HepG2 (cell line): ENCODE measurements at regions not wholly inside any gene's neighbourhood (a gene's known extent, or its start where the extent isn't known, plus 50 kb on each side); places are given as distances from the start of the nearest gene placed in this dataset.

Experiments used
- ATAC-seq: fragments of 200-7000 bp; cut with Tn5 transposase; 3 replicates; pipeline ENCODE4 v1.9.1; 2020; ENCODE audit warnings: mild to moderate bottlenecking, moderate library complexity
- BruUV-seq: library from RNA; stranded (reverse); fragments of 400-500 nt; replicated peaks from 2 replicates; lab custom pipeline; 2021; lab: Mats Ljungman, UMichigan
- CTCF ChIA-PET: fragments of 300-600 bp; formaldehyde crosslinking; extraction: SDS; loops from one replicate; lab custom pipeline; 2021; ENCODE audit warnings: low total read pairs, inconsistent platforms, low intra/inter-chr PET ratio; lab: Yijun Ruan, JAX
- POLR2A ChIA-PET: fragments of 350-600 bp; sonication (Branson Sonifier 250); formaldehyde crosslinking; loops from one replicate; lab custom pipeline; 2020; ENCODE audit warnings: antibody characterized with exemption, inconsistent platforms; lab: Yijun Ruan, JAX
- DNase-seq: peaks from one replicate; pipeline ENCODE4 v3.0.0-alpha.2; 2015; ENCODE audit warnings: low spot score
- FAIRE-seq: peaks from 3 replicates; lab custom pipeline; 2011; peaks lifted over from hg19 to GRCh38; lab: Jason Lieb, UNC
- H2AFZ ChIP-seq: one replicate; pipeline ENCODE4 v1.6.1; 2011; ENCODE audit warnings: low read length, inconsistent platforms
- H3K27ac ChIP-seq: fragments of 300-600 bp; 3 replicates; pipeline ENCODE4 v1.8.0; 2011; ENCODE audit warnings: mixed run types, mild to moderate bottlenecking, mixed read lengths, low read length, inconsistent platforms; ENCODE audit not compliant: insufficient read depth; ENCODE audit errors: extremely low read length
- H3K27me3 ChIP-seq, 2 experiments: fragments of 200-600 bp in 1 of 2; 2 replicates in 1 of 2; 3 replicates in 1 of 2; pipeline versions ENCODE4 v1.6.0 to v1.8.0; 2011; ENCODE audit warnings: low read length in 2 of 2, mild to moderate bottlenecking in 2 of 2, moderate library complexity in 2 of 2, inconsistent platforms in 1 of 2; ENCODE audit not compliant: insufficient read depth in 2 of 2, control insufficient read depth in 1 of 2
- H3K36me3 ChIP-seq, 2 experiments: fragments of 200-600 bp in 1 of 2; replicated peaks in 1 of 2; 2 replicates in 1 of 2; 3 replicates in 1 of 2; pipeline versions ENCODE4 v1.5.1 to v1.8.0; 2011; ENCODE audit warnings: low read length in 2 of 2, inconsistent platforms in 1 of 2; ENCODE audit not compliant: insufficient read depth in 2 of 2, control insufficient read depth in 1 of 2
- H3K4me1 ChIP-seq: 2 replicates; pipeline ENCODE4 v1.5.1; 2012; ENCODE audit warnings: low read length, inconsistent platforms; ENCODE audit not compliant: insufficient read depth
- H3K4me2 ChIP-seq: 2 replicates; pipeline ENCODE4 v1.6.0; 2011; ENCODE audit warnings: low read depth, low read length, inconsistent platforms
- H3K4me3 ChIP-seq, 3 experiments: fragments of 200-600 bp in 1 of 3; sonication (generic), shearing (Covaris generic) in 1 of 3; replicated peaks in 1 of 3; 2 replicates each; pipeline ENCODE4 v1.5.1; 2011 to 2016; ENCODE audit warnings: low read length in 3 of 3, inconsistent platforms in 2 of 3, low read depth in 2 of 3, mild to moderate bottlenecking in 2 of 3, control low read depth in 1 of 3, mixed read lengths in 1 of 3; ENCODE audit not compliant: insufficient read depth in 1 of 3
- H3K79me2 ChIP-seq: one replicate; pipeline ENCODE4 v1.6.1; 2011; ENCODE audit warnings: low read length, inconsistent platforms; ENCODE audit not compliant: insufficient read depth
- H3K9ac ChIP-seq: 2 replicates; pipeline ENCODE4 v1.6.0; 2011; ENCODE audit warnings: mild to moderate bottlenecking, low read depth, low read length, inconsistent platforms; ENCODE audit not compliant: insufficient read depth
- H3K9me3 ChIP-seq: 2 replicates; pipeline ENCODE4 v1.5.1; 2012; ENCODE audit warnings: mild to moderate bottlenecking, low read length
- H4K20me1 ChIP-seq: 2 replicates; pipeline ENCODE4 v1.6.0; 2011; ENCODE audit warnings: inconsistent platforms, mild to moderate bottlenecking, low read length, moderate library complexity; ENCODE audit not compliant: insufficient read depth
- ATF7-NPFF ChIP-seq: sonication (generic); formaldehyde crosslinking; IDR thresholded peaks from 2 replicates; pipeline ENCODE4 v1.8.1; 2023; ENCODE audit warnings: mild to moderate bottlenecking, low read depth, missing genetic modification reagents, moderate library complexity
- CREB3 ChIP-seq: sonication (generic); formaldehyde crosslinking; IDR thresholded peaks from 2 replicates; pipeline ENCODE4 v1.5.0; 2020; ENCODE audit warnings: missing genetic modification reagents
- KLF16 ChIP-seq, 2 experiments: sonication (generic) in 1 of 2; formaldehyde crosslinking in 1 of 2; IDR thresholded peaks; 2 replicates each; pipeline versions ENCODE4 v1.6.1 to v1.8.0; 2016 to 2023; ENCODE audit warnings: missing genetic modification reagents in 2 of 2, missing compliant biosample characterization in 1 of 2
- MAFK ChIP-seq, 2 experiments: IDR thresholded peaks in 1 of 2; conservative IDR thresholded peaks in 1 of 2; 2 replicates each; pipeline ENCODE4 v1.6.1; 2011; ENCODE audit warnings: improper control_type of control experiment in 2 of 2, low read length in 2 of 2
- MED8 ChIP-seq: sonication (generic); formaldehyde crosslinking; IDR thresholded peaks from 2 replicates; pipeline ENCODE4 v1.8.1; 2023; ENCODE audit warnings: mild to moderate bottlenecking, missing genetic modification reagents; ENCODE audit not compliant: insufficient replicate concordance
- NFATC3 ChIP-seq: sonication (generic); formaldehyde crosslinking; IDR thresholded peaks from 2 replicates; pipeline ENCODE4 v1.5.1; 2020; ENCODE audit warnings: mild to moderate bottlenecking, missing genetic modification reagents
- ZBTB8A ChIP-seq: sonication (generic); formaldehyde crosslinking; IDR thresholded peaks from 2 replicates; pipeline ENCODE4 v1.4.0; 2020; ENCODE audit warnings: mild to moderate bottlenecking, low read depth, missing genetic modification reagents, borderline replicate concordance
- ZFP36 ChIP-seq: fragments of 150-350 bp; IDR thresholded peaks from 2 replicates; pipeline ENCODE4 v1.6.1; 2018; ENCODE audit warnings: borderline replicate concordance, low read length, low read depth; ENCODE audit not compliant: partially characterized antibody
- ZFY ChIP-seq: sonication (generic); formaldehyde crosslinking; IDR thresholded peaks from 2 replicates; pipeline ENCODE4 v1.4.0; 2020; ENCODE audit warnings: missing genetic modification reagents
- ZNF18 ChIP-seq: sonication (generic); formaldehyde crosslinking; IDR thresholded peaks from 2 replicates; pipeline ENCODE4 v1.8.0; 2022; ENCODE audit warnings: mild to moderate bottlenecking, missing genetic modification reagents; ENCODE audit not compliant: insufficient replicate concordance
- ZNF367 ChIP-seq: sonication (generic); formaldehyde crosslinking; IDR thresholded peaks from 2 replicates; pipeline ENCODE4 v1.4.0; 2020; ENCODE audit warnings: missing genetic modification reagents, borderline replicate concordance
- ZNF510 ChIP-seq: sonication (generic); formaldehyde crosslinking; IDR thresholded peaks from 2 replicates; pipeline ENCODE4 v1.4.0; 2020; ENCODE audit warnings: low read depth, mild to moderate bottlenecking, missing genetic modification reagents
- ZNF513 ChIP-seq: sonication (generic); formaldehyde crosslinking; conservative IDR thresholded peaks from 2 replicates; pipeline ENCODE4 v1.5.0; 2020; ENCODE audit warnings: missing genetic modification reagents
- ZNF550 ChIP-seq: sonication (generic); formaldehyde crosslinking; IDR thresholded peaks from 2 replicates; pipeline ENCODE4 v1.4.0; 2020; ENCODE audit warnings: mild to moderate bottlenecking, missing genetic modification reagents, borderline replicate concordance
- ZNF569 ChIP-seq: sonication (generic); formaldehyde crosslinking; IDR thresholded peaks from 2 replicates; pipeline ENCODE4 v1.5.0; 2020; ENCODE audit warnings: mild to moderate bottlenecking, missing genetic modification reagents, moderate library complexity, borderline replicate concordance
- ZNF879 ChIP-seq: sonication (generic); formaldehyde crosslinking; IDR thresholded peaks from 2 replicates; pipeline ENCODE4 v1.8.1; 2023; ENCODE audit warnings: missing genetic modification reagents
- WGBS: methylation state at CpG from one replicate; pipeline ENCODE4 v1.1.6; 2017; ENCODE audit warnings: low lambda C conversion rate; 5-methylcytosine and 5-hydroxymethylcytosine counted together
- in situ Hi-C: cut with HindIII; loops from 2 replicates; pipeline ENCODE4 v1.10.0; 2017; ENCODE audit warnings: low pct_unique_long_range_greater_than_20kb; ENCODE audit not compliant: extremely low pct_ligation_motif_present
- intact Hi-C: fragments of 100-400 bp; cut with micrococcal nuclease; formaldehyde crosslinking; loops from one replicate; pipeline ENCODE4 v1.10.0; 2022; ENCODE audit not compliant: unreplicated experiment

- TF ChIP-seq CREB3 (CRISPR knock-in tag): no peak
- TF ChIP-seq ZNF367 (CRISPR knock-in tag): no peak
- no peak for TF ChIP-seq ATF7-NPFF (CRISPR knock-in tag)
- no peak for TF ChIP-seq ZFY (CRISPR knock-in tag)
- no peak for TF ChIP-seq MED8
- no peak for TF ChIP-seq ZNF510 (CRISPR knock-in tag)
- no peak for TF ChIP-seq NFATC3
These were observed 516.8 kb downstream of the BCKDHB start (continued) for GRCh38 chr6:80623066-80623815.

GRCh38 chr6:80622641-80623040 is 516.2 kb downstream of the BCKDHB start:
- POLR2A ChIA-PET: no interaction called here
- H3K4me1 ChIP-seq: no peaks in the 10 kb centered on the region
- no CpG with 5 or more reads among the region's 1 CpG for WGBS
- no peak overlapping the region for H3K4me2 ChIP-seq
- H3K27me3 ChIP-seq: no peaks in the 10 kb centered on the region
- H4K20me1 ChIP-seq: no peaks in the 10 kb centered on the region
- H3K36me3 ChIP-seq: no peaks in the 10 kb centered on the region
- H3K27ac ChIP-seq: no peak overlapping the region
- H2AFZ ChIP-seq: no peak overlapping the region
- TF ChIP-seq KLF16 (CRISPR knock-in tag; IDR thresholded peaks at IDR 0.05) (no peak), ZFP36 (no peak), ZNF550 (CRISPR knock-in tag) (no peak), MAFK (conservative IDR thresholded peaks at IDR 0.05 in 1 of 2, IDR thresholded peaks at IDR 0.05 in 1 of 2; ENCODE audit: low read length in 2 of 2) (no peak), ZNF569 (CRISPR knock-in tag) (no peak), ZNF879 (CRISPR knock-in tag) (no peak), ZBTB8A (CRISPR knock-in tag) (no peak), ZNF513 (CRISPR knock-in tag) (no peak), ZNF18 (CRISPR knock-in tag) (no peak)
- TF ChIP-seq, all 625 proteins: peak for 0
- intact Hi-C loops (no loop called here), in situ Hi-C loops (no loop called here)
- ATAC-seq: no peak
- no peak for DNase-seq
- Histone ChIP-seq H3K9me3 (peaks cover 4% of the 10 kb centered on the region; the same call in 1 of the 2 replicates), H3K79me2 (no peaks in the 10 kb centered on the region), H3K9ac (no peak overlapping the region), H3K4me3 (no peak overlapping the region)
- CTCF ChIA-PET: no interaction called here
- no TSS peak for BruUV-seq
- no peak for FAIRE-seq
